H1 (cell line): ENCODE measurements at regions not wholly inside any gene's neighbourhood (a gene's known extent, or its start where the extent isn't known, plus 50 kb on each side); places are given as distances from the start of the nearest gene placed in this dataset.

Source experiments
- CTCF ChIA-PET: fragments of 300-600 bp; sonication (Branson Sonifier 250); formaldehyde crosslinking; loops from one replicate; lab custom pipeline; 2021; ENCODE audit not compliant: partially characterized antibody; lab: Charles Lee
- POLR2A ChIA-PET: fragments of 300-600 bp; sonication (Branson Sonifier 250); formaldehyde crosslinking; loops from one replicate; lab custom pipeline; 2021; ENCODE audit warnings: inconsistent platforms; ENCODE audit not compliant: partially characterized antibody; lab: Charles Lee
- DNase-seq, 2 experiments: peaks; one replicate each; pipeline versions ENCODE4 v3.0.0 to v3.0.0-alpha.2; 2010 to 2022; ENCODE audit warnings: low spot score in 2 of 2, low read depth in 1 of 2, mixed read lengths in 1 of 2
- FAIRE-seq: peaks from 2 replicates; lab custom pipeline; 2011; peaks lifted over from hg19 to GRCh38; lab: Jason Lieb, UNC
- H2AFZ ChIP-seq: 2 replicates; pipeline ENCODE4 v1.8.1; 2012; ENCODE audit warnings: low read length, inconsistent platforms
- H2AK5ac ChIP-seq: 2 replicates; pipeline ENCODE4 v1.6.1; 2013; ENCODE audit warnings: low read depth, low read length
- H2BK120ac ChIP-seq: replicated peaks from 2 replicates; pipeline ENCODE3; 2013; ENCODE audit warnings: low read depth, low read length, inconsistent platforms
- H2BK12ac ChIP-seq: 2 replicates; pipeline ENCODE4 v1.6.1; 2013; ENCODE audit warnings: low read depth, low read length
- H2BK15ac ChIP-seq: 2 replicates; pipeline ENCODE4 v1.6.1; 2013; ENCODE audit warnings: low read length
- H2BK20ac ChIP-seq: 2 replicates; pipeline ENCODE4 v1.6.1; 2013; ENCODE audit warnings: low read length
- H2BK5ac ChIP-seq: 2 replicates; pipeline ENCODE4 v1.6.1; 2013; ENCODE audit warnings: low read depth, low read length
- H3K14ac ChIP-seq: 2 replicates; pipeline ENCODE4 v1.6.1; 2013; ENCODE audit warnings: inconsistent platforms; ENCODE audit not compliant: insufficient read length
- H3K18ac ChIP-seq: 2 replicates; pipeline ENCODE4 v1.6.1; 2013; ENCODE audit warnings: low read length; ENCODE audit errors: extremely low read depth
- H3K23ac ChIP-seq: 2 replicates; pipeline ENCODE4 v1.6.1; 2013; ENCODE audit warnings: inconsistent platforms; ENCODE audit not compliant: insufficient read length
- H3K23me2 ChIP-seq: 2 replicates; pipeline ENCODE4 v1.6.1; 2013; ENCODE audit warnings: low read depth, low read length
- H3K27ac ChIP-seq: 2 replicates; pipeline ENCODE4 v1.6.1; 2011; ENCODE audit warnings: low read depth, low read length, inconsistent platforms
- H3K27me3 ChIP-seq, 4 experiments: replicated peaks in 1 of 4; 1 replicate in 1 of 4; 2 replicates in 3 of 4; pipeline versions ENCODE4 v1.6.1 to v1.8.1; 2011 to 2013; ENCODE audit warnings: low read length in 3 of 4, mild to moderate bottlenecking in 3 of 4, inconsistent platforms in 2 of 4, mixed read lengths in 2 of 4, moderate library complexity in 1 of 4; ENCODE audit not compliant: control insufficient read depth in 3 of 4, insufficient read depth in 3 of 4; ENCODE audit errors: extremely low read depth in 1 of 4
- H3K36me3 ChIP-seq, 4 experiments: 2 replicates each; pipeline versions ENCODE4 v1.6.1 to v1.8.1; 2011 to 2013; ENCODE audit warnings: mild to moderate bottlenecking in 4 of 4, low read length in 3 of 4, moderate library complexity in 2 of 4, control low read depth in 1 of 4, inconsistent platforms in 1 of 4; ENCODE audit not compliant: insufficient read depth in 4 of 4, control insufficient read depth in 2 of 4
- H3K4ac ChIP-seq: replicated peaks from 2 replicates; pipeline ENCODE3; 2013; ENCODE audit warnings: low read length, low read depth, mixed read lengths, inconsistent platforms; ENCODE audit not compliant: insufficient read length
- H3K4me1 ChIP-seq, 4 experiments: replicated peaks in 1 of 4; 1 replicate in 1 of 4; 2 replicates in 3 of 4; pipeline versions ENCODE4 v1.6.1 to v1.8.1; 2011 to 2013; ENCODE audit warnings: low read length in 3 of 4, inconsistent platforms in 2 of 4, mixed read lengths in 1 of 4; ENCODE audit not compliant: insufficient read depth in 4 of 4, control insufficient read depth in 3 of 4
- H3K4me2 ChIP-seq, 2 experiments: 2 replicates each; pipeline versions ENCODE4 v1.6.1 to v1.8.1; 2011 to 2013; ENCODE audit warnings: low read depth in 2 of 2, low read length in 2 of 2, control low read depth in 1 of 2, inconsistent platforms in 1 of 2, mild to moderate bottlenecking in 1 of 2; ENCODE audit not compliant: insufficient read depth in 1 of 2
- H3K4me3 ChIP-seq, 4 experiments: fragments of 200-600, 300-600 bp in 1 of 4; sonication (generic), shearing (Covaris generic), sonication (Bioruptor Twin) in 1 of 4; 2 replicates each; pipeline versions ENCODE4 v1.5.1 to v1.8.1; 2011 to 2016; ENCODE audit warnings: low read length in 4 of 4, low read depth in 3 of 4, control low read depth in 2 of 4, inconsistent platforms in 2 of 4, mild to moderate bottlenecking in 2 of 4, mixed read lengths in 1 of 4, moderate library complexity in 1 of 4; ENCODE audit not compliant: insufficient read depth in 2 of 4; ENCODE audit errors: extremely low read depth in 1 of 4
- H3K56ac ChIP-seq: replicated peaks from 2 replicates; pipeline ENCODE3; 2013; ENCODE audit warnings: low read depth, mild to moderate bottlenecking, mixed read lengths, low read length, inconsistent platforms; ENCODE audit not compliant: insufficient read length
- H3K79me1 ChIP-seq: 2 replicates; pipeline ENCODE4 v1.6.1; 2013; ENCODE audit warnings: low read depth, low read length, control low read depth
- H3K79me2 ChIP-seq, 2 experiments: 2 replicates each; pipeline versions ENCODE4 v1.6.1 to v1.8.1; 2012 to 2013; ENCODE audit warnings: low read length in 2 of 2, mild to moderate bottlenecking in 2 of 2, inconsistent platforms in 1 of 2; ENCODE audit not compliant: insufficient read depth in 2 of 2, control insufficient read depth in 1 of 2
- H3K9ac ChIP-seq, 4 experiments: replicated peaks in 1 of 4; 1 replicate in 1 of 4; 2 replicates in 3 of 4; pipeline versions ENCODE4 v1.6.1 to v1.8.1; 2011 to 2013; ENCODE audit warnings: low read depth in 3 of 4, low read length in 3 of 4, control low read depth in 2 of 4, mild to moderate bottlenecking in 2 of 4, moderate library complexity in 2 of 4, inconsistent platforms in 1 of 4; ENCODE audit errors: extremely low read depth in 1 of 4
- H3K9me3 ChIP-seq, 2 experiments: 2 replicates each; pipeline versions ENCODE4 v1.6.1 to v1.8.1; 2012 to 2013; ENCODE audit warnings: mild to moderate bottlenecking in 2 of 2, moderate library complexity in 2 of 2, control low read depth in 1 of 2, inconsistent platforms in 1 of 2, low read depth in 1 of 2, low read length in 1 of 2, mixed read lengths in 1 of 2; ENCODE audit not compliant: insufficient read depth in 2 of 2
- H4K20me1 ChIP-seq, 2 experiments: replicated peaks in 1 of 2; 2 replicates each; pipeline versions ENCODE3 to v1.8.1; 2011 to 2013; ENCODE audit warnings: inconsistent platforms in 2 of 2, low read length in 2 of 2, mild to moderate bottlenecking in 1 of 2; ENCODE audit not compliant: insufficient read depth in 2 of 2, control insufficient read depth in 1 of 2
- H4K5ac ChIP-seq: 2 replicates; pipeline ENCODE4 v1.6.1; 2013; ENCODE audit warnings: low read length, low read depth, mixed read lengths, inconsistent platforms; ENCODE audit not compliant: insufficient read length
- H4K8ac ChIP-seq: 2 replicates; pipeline ENCODE4 v1.8.0; 2013; ENCODE audit warnings: mild to moderate bottlenecking, moderate library complexity, low read length, inconsistent platforms; ENCODE audit not compliant: insufficient read depth; ENCODE audit errors: extremely low read depth
- H4K91ac ChIP-seq: replicated peaks from 2 replicates; pipeline ENCODE3; 2013; ENCODE audit warnings: low read length, mixed read lengths, inconsistent platforms; ENCODE audit not compliant: insufficient read length
- CEBPB ChIP-seq: IDR thresholded peaks from 2 replicates; pipeline ENCODE4 v1.6.1; 2012; ENCODE audit warnings: low read depth, low read length
- FOSL1 ChIP-seq: IDR thresholded peaks from 2 replicates; pipeline ENCODE4 v1.6.1; 2011; ENCODE audit warnings: mild to moderate bottlenecking, low read depth, low read length, moderate library complexity; ENCODE audit not compliant: insufficient read depth
- JUND ChIP-seq: IDR thresholded peaks from 2 replicates; pipeline ENCODE4 v1.6.1; 2011; ENCODE audit warnings: mild to moderate bottlenecking, improper control_type of control experiment, low read length
- TAF7 ChIP-seq: optimal IDR thresholded peaks from 2 replicates; pipeline ENCODE3; 2011; ENCODE audit warnings: low read depth, mild to moderate bottlenecking, inconsistent platforms, low read length, moderate library complexity, borderline replicate concordance
- WGBS, 2 experiments: shearing (Covaris generic) in 1 of 2; methylation state at CpG; one replicate each; pipeline versions ENCODE4 v1.1.6 to v1.1.7; 2013 to 2015; ENCODE audit warnings: low lambda C conversion rate in 2 of 2, mixed read lengths in 2 of 2, inconsistent platforms in 1 of 2, low coverage in 1 of 2, missing lambda C conversion rate in 1 of 2; ENCODE audit not compliant: insufficient replicate concordance in 2 of 2, insufficient coverage in 1 of 2, insufficient read length in 1 of 2; ENCODE audit errors: extremely low coverage in 1 of 2, missing lambda C conversion rate in 1 of 2; 5-methylcytosine and 5-hydroxymethylcytosine counted together

- H3K18ac ChIP-seq, result no peak overlapping the region
- DNase-seq (no peak), FAIRE-seq (no peak)
- H2AFZ ChIP-seq, result no peak overlapping the region
- no peaks in the 10 kb centered on the region for H3K79me2 ChIP-seq
- H3K27ac ChIP-seq, result no peak overlapping the region
- 100% methylated on average over 1 of the region's 1 CpG; no CpG with 5 or more reads in 1 of the 2 experiments for WGBS, 2 experiments
- no peaks in the 10 kb centered on the region; a peak in 1 of 7 replicates for H3K27me3 ChIP-seq
- H4K8ac ChIP-seq, result no peak overlapping the region
- H3K4me1 ChIP-seq, result peaks cover 0 to 3% (median 0%) of the 10 kb centered on the region in 4 experiments; a peak in 2 of 7 replicates
- H3K4me2 ChIP-seq, result no peak overlapping the region
- H2BK5ac ChIP-seq, result no peak overlapping the region
- H3K36me3 ChIP-seq, result no peaks in the 10 kb centered on the region
- ChIA-PET CTCF (no interaction called here), POLR2A (no interaction called here)
- H2BK15ac ChIP-seq, result no peak overlapping the region
- H3K4ac ChIP-seq, result no peak overlapping the region
- no peak overlapping the region for H2BK12ac ChIP-seq
- no peaks in the 10 kb centered on the region for H3K9me3 ChIP-seq
- H2AK5ac ChIP-seq, result no peak overlapping the region
- no peak overlapping the region for H3K56ac ChIP-seq
- H2BK120ac ChIP-seq, result no peak overlapping the region
- H3K4me3 ChIP-seq, result no peak overlapping the region
- no peak overlapping the region for H4K91ac ChIP-seq
- H3K9ac ChIP-seq, result no peak overlapping the region
- H4K5ac ChIP-seq, result no peak overlapping the region
- no peak overlapping the region for H3K14ac ChIP-seq
- no peaks in the 10 kb centered on the region for H3K23me2 ChIP-seq
- H3K23ac ChIP-seq, result no peak overlapping the region
- no peaks in the 10 kb centered on the region for H3K79me1 ChIP-seq
- no peak for TF ChIP-seq FOSL1
- TF ChIP-seq TAF7, result no peak
- no peak for TF ChIP-seq JUND
- no peak for TF ChIP-seq CEBPB
- H2BK20ac ChIP-seq, result no peak overlapping the region
- no peaks in the 10 kb centered on the region for H4K20me1 ChIP-seq
These were observed 387.6 kb downstream of the TNS1 start for GRCh38 chr2:217615171-217615570.
